Fibroblast of the conjunctiva (primary cell): ENCODE measurements at regions not wholly inside any gene's neighbourhood (a gene's known extent, or its start where the extent isn't known, plus 50 kb on each side); places are given as distances from the start of the nearest gene placed in this dataset.

Experiments used
- DNase-seq: peaks from one replicate; pipeline ENCODE4 v3.0.0-alpha.2; 2010; ENCODE audit warnings: low read depth

- DNase-seq = no peak
Measured at GRCh38 chr18:25813110-25813509, 277.3 kb downstream of the SS18 start.

- no peak for DNase-seq
Measured at GRCh38 chr18:25810736-25811135, 279.7 kb downstream of the SS18 start.

DNA sequence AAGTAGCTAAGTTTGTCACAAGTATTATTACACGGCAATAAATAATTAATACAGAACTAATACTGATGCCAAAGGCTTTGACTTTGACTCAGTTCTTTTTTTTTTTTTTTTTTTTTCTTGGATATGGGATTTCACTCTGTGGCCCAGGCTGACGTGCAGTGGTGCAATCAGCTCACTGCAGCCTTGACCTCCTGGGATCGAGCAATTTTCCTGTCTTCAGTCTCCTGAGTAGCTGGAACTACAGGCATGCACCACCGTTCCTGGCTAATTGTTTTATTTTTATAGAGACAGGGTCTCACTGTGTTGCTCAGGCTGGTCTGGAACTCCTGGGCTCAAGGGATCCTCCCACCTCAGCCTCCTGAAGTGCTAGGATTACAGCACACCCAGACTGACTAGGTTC is 284.5 kb downstream of the SS18 start:
- no peak for DNase-seq

GRCh38 chr18:25805323-25805722 is 285.1 kb downstream of the SS18 start:
- DNase-seq = peak; percentile 83

DNA sequence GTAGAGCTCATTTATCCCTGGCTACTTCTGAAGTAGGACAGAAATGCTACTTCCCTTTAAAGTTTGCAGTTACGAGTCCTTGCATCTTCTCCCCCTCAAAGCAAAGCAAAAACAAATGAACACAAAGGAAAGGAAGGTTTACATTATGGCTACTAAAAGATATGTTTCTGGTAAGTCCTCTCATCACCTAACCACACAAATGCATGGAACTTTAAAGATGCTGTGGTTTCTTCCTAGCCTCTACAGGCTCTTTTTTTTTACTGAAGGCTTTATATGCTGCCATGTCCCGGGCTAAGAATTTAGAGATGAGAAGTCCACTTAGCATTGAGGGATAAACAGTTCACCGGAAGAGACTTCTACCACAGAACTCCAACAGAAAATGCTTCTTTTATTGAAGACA is 291.2 kb downstream of the SS18 start:
- DNase-seq = no peak

DNA sequence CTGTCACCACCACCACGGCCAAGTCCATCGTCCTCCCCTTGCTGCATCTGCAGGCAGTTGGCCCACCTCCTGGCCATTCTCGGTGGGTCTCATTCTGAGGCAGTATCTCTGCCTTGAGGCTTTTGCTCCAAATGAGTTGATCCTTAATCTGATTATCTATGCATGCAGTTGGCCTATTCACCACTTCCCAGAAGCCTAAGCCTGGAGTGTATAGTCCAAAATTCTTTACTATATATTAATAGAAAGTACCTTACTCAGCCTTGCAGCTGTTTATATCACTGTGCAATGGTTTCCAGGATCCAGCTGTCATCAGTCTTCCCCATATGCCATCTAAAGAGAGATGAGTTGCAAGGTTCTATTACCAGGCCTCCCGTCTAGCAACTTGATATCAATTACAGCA is 292.4 kb downstream of the SS18 start:
- DNase-seq = no peak

DNA sequence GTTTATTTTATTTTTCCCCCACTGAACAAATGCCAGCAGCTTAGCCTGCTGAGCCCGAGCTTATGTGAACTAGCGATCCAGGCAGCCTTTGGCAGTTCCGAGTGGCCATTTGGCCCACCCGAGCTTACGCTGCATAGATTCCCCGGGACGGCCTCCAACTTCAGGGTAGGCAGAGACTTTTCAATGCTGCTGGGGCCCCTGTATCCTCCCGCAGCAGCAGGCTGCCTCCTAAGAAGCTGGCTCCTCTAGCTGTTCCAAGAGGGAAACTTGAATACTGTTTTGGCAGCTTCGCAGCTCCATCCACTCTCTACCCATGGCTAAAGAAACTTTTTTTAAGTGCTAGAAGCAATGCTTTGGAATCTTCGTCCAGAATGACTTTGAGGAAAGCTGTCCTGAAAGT is 295.2 kb downstream of the SS18 start:
- DNase-seq = no peak

- DNase-seq = no peak
Measured at GRCh38 chr18:25787276-25787675, 303.1 kb downstream of the SS18 start.

- peak; percentile 10 for DNase-seq
Measured at GRCh38 chr18:25786758-25787157, 303.7 kb downstream of the SS18 start.

- no peak for DNase-seq
Measured at GRCh38 chr18:25780105-25780504, 310.3 kb downstream of the SS18 start.

DNA sequence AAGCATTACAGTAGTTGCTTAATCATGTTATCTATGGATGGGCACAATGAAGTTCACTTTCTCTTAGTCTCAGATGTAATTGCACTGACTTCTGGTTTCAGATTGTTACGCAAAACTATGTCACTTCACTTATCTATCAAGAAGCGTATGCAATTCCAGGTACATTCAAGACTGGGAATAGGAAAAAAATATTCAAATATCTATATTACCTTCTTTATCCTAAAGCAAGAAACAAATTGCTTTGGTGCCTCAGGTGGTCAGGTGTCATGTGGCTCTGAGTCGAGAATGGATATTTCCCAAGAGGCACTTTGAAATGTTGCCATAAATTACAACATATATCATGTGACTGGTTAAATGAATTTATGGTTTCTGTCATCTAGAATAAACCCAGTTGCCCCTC is 318.6 kb downstream of the SS18 start:
- DNase-seq = no peak

- DNase-seq = no peak
Measured at GRCh38 chr18:25764777-25765176, 325.6 kb downstream of the SS18 start.

DNA sequence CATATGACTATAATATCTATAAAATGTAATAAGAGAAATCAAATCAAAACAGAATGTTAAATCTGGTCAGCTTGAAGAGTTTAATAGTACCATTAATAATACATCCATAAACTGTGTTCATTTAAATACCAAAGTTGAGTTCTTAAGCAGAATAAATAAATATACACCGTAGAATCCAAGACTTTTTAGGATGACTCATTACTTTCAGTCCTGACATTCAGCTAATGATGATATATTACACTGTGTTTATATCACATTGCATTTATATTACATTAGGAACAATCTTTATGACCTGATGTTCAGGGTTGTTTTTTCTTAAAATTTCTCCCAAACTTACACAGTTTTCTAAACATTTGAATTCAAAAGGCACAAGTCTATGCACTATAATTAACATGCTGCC is 331.3 kb downstream of the SS18 start:
- no peak for DNase-seq

GRCh38 chr18:25743646-25744151 is 346.7 kb downstream of the SS18 start:
- DNase-seq = no peak

DNA sequence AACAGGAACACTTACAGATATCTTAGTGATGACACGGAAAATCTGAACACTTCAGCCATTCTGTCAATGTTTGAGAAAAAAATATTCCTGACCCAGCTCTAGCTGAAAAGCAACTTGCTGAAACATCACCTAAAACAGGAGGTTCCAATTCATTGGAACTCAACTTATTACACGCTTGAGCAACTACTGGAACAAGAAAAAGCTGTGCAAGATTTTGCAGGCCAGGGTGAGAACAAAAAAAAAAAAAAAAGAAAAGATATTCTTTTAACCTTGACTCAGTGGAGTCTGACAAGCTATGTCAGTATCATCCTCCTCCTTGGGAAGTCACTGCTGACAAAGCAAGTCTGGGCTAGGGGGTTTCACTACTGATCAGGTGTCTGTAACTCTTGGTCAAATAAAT is 351.0 kb downstream of the SS18 start:
- no peak for DNase-seq

DNA sequence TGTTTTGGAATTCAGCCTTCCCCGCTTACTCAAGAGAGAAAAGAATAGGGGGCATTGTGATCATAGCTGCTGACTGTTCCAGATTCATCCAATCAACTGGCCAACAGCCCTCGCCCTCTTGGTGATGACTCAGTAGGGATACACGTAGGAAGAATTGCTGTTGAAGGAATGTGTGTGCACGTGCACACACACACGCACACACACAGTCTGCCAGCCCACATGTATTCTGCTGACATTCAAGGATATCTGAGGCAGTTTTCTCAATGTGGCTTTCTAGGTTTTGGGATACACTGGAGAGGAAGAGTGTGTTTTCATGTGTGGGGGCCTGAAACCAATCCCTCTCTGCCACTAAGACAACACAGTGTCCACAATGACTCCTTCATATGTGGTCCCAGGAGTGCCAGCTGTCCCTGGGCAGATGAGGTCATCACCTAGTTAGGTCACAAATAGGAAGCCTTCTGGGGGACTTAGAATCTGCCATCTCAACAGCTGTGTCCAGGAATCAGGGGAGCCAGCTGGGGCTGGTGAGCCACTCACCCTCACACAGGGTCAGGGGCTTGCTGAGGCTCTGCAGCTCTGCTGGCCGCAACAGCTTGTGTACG is 352.6 kb downstream of the SS18 start:
- DNase-seq = peak; percentile 28

- no peak for DNase-seq
Measured at GRCh38 chr18:25736516-25736915, 353.9 kb downstream of the SS18 start.

GRCh38 chr18:25735459-25735858 is 355.0 kb downstream of the SS18 start:
- DNase-seq = no peak

DNA sequence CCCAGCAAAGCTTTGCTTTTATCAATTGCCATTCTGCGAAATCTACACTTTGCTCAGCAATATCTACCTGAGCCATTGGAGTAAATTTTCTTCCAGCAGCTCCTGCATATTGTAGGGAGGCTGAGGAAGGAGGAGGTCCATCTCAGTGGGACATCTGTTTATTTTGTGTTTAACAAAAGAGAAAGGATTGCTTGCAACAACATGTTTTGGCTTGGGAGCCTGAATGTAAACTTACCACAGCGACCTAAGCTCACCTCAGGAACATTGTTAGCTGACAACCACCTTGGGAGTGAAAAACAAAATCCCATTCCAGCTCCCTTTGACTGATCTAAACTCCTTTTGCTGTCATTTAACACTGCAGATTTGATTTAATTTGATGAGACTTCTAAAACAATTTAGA is 356.1 kb downstream of the SS18 start:
- DNase-seq = no peak

- DNase-seq = no peak
Measured at GRCh38 chr18:25732862-25733261, 357.6 kb downstream of the SS18 start.

DNA sequence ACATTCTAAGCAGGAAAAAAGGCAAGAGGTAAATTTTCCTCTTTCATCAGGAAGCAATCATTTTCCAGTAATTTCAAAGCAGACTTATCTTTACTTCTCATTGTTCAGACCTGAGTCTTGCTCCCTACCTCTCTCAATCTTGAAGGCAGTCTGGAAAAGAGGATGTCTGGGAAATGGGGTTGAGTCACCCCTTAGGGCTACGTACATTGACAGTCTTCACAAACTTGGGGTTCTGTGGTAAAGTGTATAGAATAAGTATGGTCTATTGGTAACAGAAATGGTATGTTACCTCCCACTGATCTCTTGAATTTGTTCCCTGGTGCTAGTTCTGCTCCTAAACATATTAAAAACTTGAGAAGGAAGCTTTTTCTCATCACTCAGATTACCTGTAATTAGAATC is 361.3 kb downstream of the SS18 start:
- DNase-seq = no peak

DNA sequence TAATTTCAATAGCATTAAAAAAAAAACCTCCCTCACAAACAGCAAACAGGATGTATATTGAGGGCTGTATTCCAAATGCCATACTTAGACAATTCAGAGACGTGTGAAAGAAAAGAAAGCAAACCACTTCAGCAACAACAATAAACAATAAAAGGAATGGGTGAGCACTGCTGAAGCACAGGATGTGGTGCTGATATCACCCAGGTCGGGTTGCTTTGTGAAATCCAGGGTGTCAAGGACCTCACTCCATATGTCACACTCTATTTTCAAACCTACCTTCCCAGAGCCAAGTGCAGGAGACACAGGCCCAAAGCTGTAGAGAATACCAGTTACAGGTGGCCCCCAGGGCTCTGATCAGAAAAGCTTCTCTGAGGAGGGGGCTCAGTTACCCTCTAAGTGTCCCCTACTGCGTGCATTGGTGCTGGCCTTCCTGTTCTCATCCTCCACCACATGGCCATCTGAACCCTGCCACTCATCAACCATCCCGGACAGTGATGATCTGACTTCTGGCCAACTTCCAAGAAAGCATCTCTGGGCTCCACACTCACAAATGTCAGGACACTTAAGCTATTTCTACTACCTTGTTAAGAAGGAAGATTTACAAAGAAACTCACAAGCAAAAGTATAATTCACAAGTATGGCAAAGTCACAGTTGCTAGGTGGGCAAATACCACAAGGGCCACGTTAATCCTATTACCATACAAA is 363.0 kb downstream of the SS18 start:
- DNase-seq = no peak

- DNase-seq = no peak
Measured at GRCh38 chr18:25726298-25726697, 364.1 kb downstream of the SS18 start.

DNA sequence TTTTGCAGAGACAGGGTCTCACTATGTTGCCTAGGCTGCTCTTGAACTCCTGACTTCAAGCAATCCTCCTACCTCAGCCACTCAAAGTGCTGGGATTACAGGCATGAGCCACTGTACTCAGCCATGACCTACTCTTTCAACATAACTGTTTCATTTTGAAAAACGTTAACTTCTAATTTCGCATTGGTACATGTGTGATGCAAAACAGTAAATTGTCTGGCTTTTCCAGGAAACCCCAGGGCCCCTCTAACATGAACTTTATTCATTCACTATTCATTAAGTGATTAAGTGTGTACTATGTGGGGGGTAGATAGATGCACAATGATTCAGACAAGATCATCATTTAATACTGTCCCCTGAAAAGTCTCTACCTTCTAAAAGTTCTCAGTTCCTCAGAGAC is 364.9 kb downstream of the SS18 start:
- DNase-seq = no peak
